Neural progenitor cell (in vitro differentiated cells): ENCODE measurements at regions not wholly inside any gene's neighbourhood (a gene's known extent, or its start where the extent isn't known, plus 50 kb on each side); places are given as distances from the start of the nearest gene placed in this dataset.

Experiments
- DNase-seq: peaks from one replicate; pipeline ENCODE4 v3.0.0-alpha.2; 2016; ENCODE audit warnings: low spot score
- H2AFZ ChIP-seq: fragments of 200-600 bp; sonication (generic); replicated peaks from 2 replicates; pipeline ENCODE4 v1.6.1; 2016; ENCODE audit warnings: antibody characterized with exemption
- H3F3A ChIP-seq: fragments of 200-600 bp; sonication (generic); 2 replicates; pipeline ENCODE4 v1.6.1; 2016; ENCODE audit warnings: antibody characterized with exemption, low read depth
- H3K27ac ChIP-seq: fragments of 200-600 bp; sonication (generic); 2 replicates; pipeline ENCODE4 v1.5.1; 2016; ENCODE audit warnings: mild to moderate bottlenecking
- H3K27me3 ChIP-seq: fragments of 200-600 bp; sonication (generic); 2 replicates; pipeline ENCODE4 v1.6.1; 2016; ENCODE audit warnings: mild to moderate bottlenecking, moderate library complexity
- H3K36me3 ChIP-seq: fragments of 200-600 bp; sonication (generic); 2 replicates; pipeline ENCODE4 v1.5.1; 2016
- H3K4me1 ChIP-seq: fragments of 200-600 bp; sonication (generic); 2 replicates; pipeline ENCODE4 v1.6.1; 2016; ENCODE audit warnings: mixed run types
- H3K4me2 ChIP-seq: fragments of 200-600 bp; sonication (generic); 2 replicates; pipeline ENCODE4 v1.6.1; 2016
- H3K4me3 ChIP-seq: fragments of 200-600 bp; sonication (generic); 2 replicates; pipeline ENCODE4 v1.5.1; 2016
- H3K79me2 ChIP-seq: fragments of 200-600 bp; sonication (generic); 2 replicates; pipeline ENCODE4 v1.6.1; 2016; ENCODE audit warnings: low read depth
- H3K9ac ChIP-seq: fragments of 200-600 bp; sonication (generic); 2 replicates; pipeline ENCODE4 v1.6.1; 2016
- H3K9me3 ChIP-seq: fragments of 200-600 bp; sonication (generic); 2 replicates; pipeline ENCODE4 v1.5.1; 2016; ENCODE audit warnings: low read depth
- H4K20me1 ChIP-seq: fragments of 200-600 bp; sonication (generic); 2 replicates; pipeline ENCODE4 v1.6.1; 2016; ENCODE audit warnings: low read depth
- H3K27ac Mint-ChIP-seq: 3 replicates; pipeline ENCODE4 v1.8.0; 2021; ENCODE audit warnings: mixed read lengths
- H3K27me3 Mint-ChIP-seq: 2 replicates; pipeline ENCODE4 v1.8.0; 2022; ENCODE audit warnings: low read depth, mild to moderate bottlenecking, inconsistent platforms, moderate library complexity, mixed read lengths; ENCODE audit not compliant: insufficient read depth
- H3K36me3 Mint-ChIP-seq: 3 replicates; pipeline ENCODE4 v1.8.0; 2021; ENCODE audit warnings: mixed read lengths
- H3K4me1 Mint-ChIP-seq: 3 replicates; pipeline ENCODE4 v1.8.0; 2021; ENCODE audit warnings: mixed read lengths
- H3K4me3 Mint-ChIP-seq: 3 replicates; pipeline ENCODE4 v1.8.0; 2021; ENCODE audit warnings: mild to moderate bottlenecking, moderate library complexity, mixed read lengths
- H3K9me3 Mint-ChIP-seq: 3 replicates; pipeline ENCODE4 v1.8.0; 2020; ENCODE audit warnings: mixed read lengths
- CTCF ChIP-seq: fragments of 200-600 bp; sonication (generic); IDR thresholded peaks from 2 replicates; pipeline ENCODE4 v1.5.1; 2017; ENCODE audit warnings: antibody characterized with exemption, mild to moderate bottlenecking
- EZH2 ChIP-seq: fragments of 200-600 bp; sonication (generic); IDR thresholded peaks from 2 replicates; pipeline ENCODE4 v1.6.1; 2017; ENCODE audit warnings: antibody characterized with exemption, mild to moderate bottlenecking, moderate library complexity
- EZH2phosphoT487 ChIP-seq: fragments of 200-600 bp; sonication (generic); IDR thresholded peaks from 2 replicates; pipeline ENCODE4 v1.6.1; 2017; ENCODE audit warnings: antibody characterized with exemption

GRCh38 chr15:26318689-26319088 is 454.2 kb downstream of the GABRB3 start:
- no peaks in the 10 kb centered on the region for H3F3A ChIP-seq
- no peak overlapping the region for H3K27ac Mint-ChIP-seq

GRCh38 chr15:26314577-26314976 is 451.4 kb upstream of the ATP10A start:
- Histone ChIP-seq H2AFZ (no peak overlapping the region), H3K4me1 (no peaks in the 10 kb centered on the region), H3K4me3 (no peak overlapping the region), H3K36me3 (no peaks in the 10 kb centered on the region), H3K27me3 (no peaks in the 10 kb centered on the region), H3K9ac (no peak overlapping the region), H4K20me1 (no peaks in the 10 kb centered on the region), H3K27ac (no peak overlapping the region), H3F3A (no peaks in the 10 kb centered on the region), H3K4me2 (no peak overlapping the region), H3K9me3 (peaks cover 23% of the 10 kb centered on the region), H3K79me2 (no peaks in the 10 kb centered on the region)
- no peak overlapping the region for H3K4me3 Mint-ChIP-seq
- no peak for DNase-seq
- H3K9me3 Mint-ChIP-seq = peaks cover 20% of the 10 kb centered on the region
- no peak overlapping the region for H3K27ac Mint-ChIP-seq
- no peak for TF ChIP-seq EZH2
- no peak for TF ChIP-seq CTCF
- no peak for TF ChIP-seq EZH2phosphoT487
- no peaks in the 10 kb centered on the region for H3K36me3 Mint-ChIP-seq
- no peaks in the 10 kb centered on the region for H3K4me1 Mint-ChIP-seq
- no peaks in the 10 kb centered on the region for H3K27me3 Mint-ChIP-seq

More at GRCh38 chr15:26318689-26319088, 454.2 kb downstream of the GABRB3 start:
- Mint-ChIP-seq H3K27me3 (no peaks in the 10 kb centered on the region), H3K4me1 (peaks cover 4% of the 10 kb centered on the region), H3K36me3 (no peaks in the 10 kb centered on the region), H3K9me3 (no peaks in the 10 kb centered on the region), H3K4me3 (no peak overlapping the region)
- no peaks in the 10 kb centered on the region for H3K4me1 ChIP-seq
- H3K9ac ChIP-seq = no peak overlapping the region
- H3K4me2 ChIP-seq = no peak overlapping the region
- no peaks in the 10 kb centered on the region for H3K27me3 ChIP-seq
- H3K36me3 ChIP-seq = no peaks in the 10 kb centered on the region
- H3K4me3 ChIP-seq = no peak overlapping the region
- no peak overlapping the region for H3K27ac ChIP-seq
- H3K79me2 ChIP-seq = no peaks in the 10 kb centered on the region
- H4K20me1 ChIP-seq = no peaks in the 10 kb centered on the region
- no peak for TF ChIP-seq EZH2
- TF ChIP-seq EZH2phosphoT487 = no peak
- TF ChIP-seq CTCF = no peak
- H3K9me3 ChIP-seq = no peaks in the 10 kb centered on the region
- H2AFZ ChIP-seq = no peak overlapping the region
- DNase-seq = no peak

GRCh38 chr15:26311710-26312236 is 448.6 kb upstream of the ATP10A start:
- no peaks in the 10 kb centered on the region for H3K36me3 ChIP-seq
- H3K4me1 ChIP-seq = no peaks in the 10 kb centered on the region
- Mint-ChIP-seq H3K4me3 (no peak overlapping the region), H3K4me1 (no peaks in the 10 kb centered on the region), H3K36me3 (no peaks in the 10 kb centered on the region), H3K9me3 (peaks cover 35% of the 10 kb centered on the region), H3K27me3 (no peaks in the 10 kb centered on the region), H3K27ac (no peak overlapping the region)
- H3K4me2 ChIP-seq = no peak overlapping the region
- H3K9ac ChIP-seq = no peak overlapping the region
- H4K20me1 ChIP-seq = no peaks in the 10 kb centered on the region
- H3K27ac ChIP-seq = no peak overlapping the region
- no peaks in the 10 kb centered on the region for H3K79me2 ChIP-seq
- H2AFZ ChIP-seq = no peak overlapping the region
- no peak for DNase-seq
- TF ChIP-seq EZH2 (no peak), CTCF (no peak), EZH2phosphoT487 (no peak)
- peaks cover 26% of the 10 kb centered on the region for H3K9me3 ChIP-seq
- no peaks in the 10 kb centered on the region for H3K27me3 ChIP-seq
- H3K4me3 ChIP-seq = no peak overlapping the region
- H3F3A ChIP-seq = no peaks in the 10 kb centered on the region
